ENCODE measurements at regions not wholly inside any gene's neighbourhood (a gene's known extent, or its start where the extent isn't known, plus 50 kb on each side); places are given as distances from the start of the nearest gene placed in this dataset.

DNA sequence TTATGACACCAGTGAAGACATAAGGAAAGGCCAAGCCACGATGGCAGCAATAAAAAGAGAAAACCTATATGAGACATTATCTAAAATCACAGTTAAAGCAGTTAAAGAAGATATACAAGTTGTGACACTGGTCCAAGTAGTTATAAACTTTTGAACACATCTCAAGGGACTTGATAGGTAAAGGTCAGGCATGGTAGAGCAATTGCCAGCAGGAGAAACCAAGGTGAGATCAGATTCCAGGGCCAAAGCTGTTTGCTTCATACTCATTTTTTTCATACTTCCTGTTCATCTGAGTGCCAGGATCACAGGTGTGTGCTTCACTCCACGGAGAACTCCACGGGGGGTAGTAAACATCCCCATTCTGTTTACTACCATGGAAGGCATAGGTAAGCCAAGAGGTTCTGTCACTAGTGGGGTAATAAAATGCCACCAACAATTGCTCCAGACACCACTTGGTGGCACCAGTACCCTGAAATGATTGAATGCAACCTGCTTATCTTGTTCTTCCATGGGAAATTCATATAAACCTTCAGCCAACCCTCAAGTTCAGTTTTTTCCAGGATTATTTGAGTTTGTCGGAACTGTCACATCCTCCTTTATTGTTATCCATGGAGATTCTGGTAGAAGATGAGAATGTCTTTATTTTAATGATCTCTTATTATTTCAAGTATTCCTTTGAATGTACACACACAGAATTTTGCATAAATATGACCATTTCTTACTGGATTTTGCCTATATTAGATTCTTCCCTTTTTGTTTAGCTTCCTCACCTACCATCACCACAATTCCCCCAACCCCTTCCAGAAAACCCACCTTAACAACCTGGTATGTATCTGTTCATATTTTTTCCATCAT is 59.2 kb upstream of the TSPAN8 start:
- DNase-seq: no peak

GRCh38 chr12:71214511-71215285 is 56.9 kb upstream of the TSPAN8 start:
- Histone ChIP-seq H3K9me3 (no peaks in the 10 kb centered on the region), H3K4me1 (peaks cover 0 to 4% (median 0%) of the 10 kb centered on the region in 9 donors), H3K27me3 (peaks cover 0 to 5% (median 0%) of the 10 kb centered on the region in 7 donors), H3K4me3 (no peak overlapping the region), H3K36me3 (no peaks in the 10 kb centered on the region), H3K27ac (no peak overlapping the region)
- no peak for DNase-seq
- intact Hi-C loops (cut with DNase I): no loop called here
- no peak for ATAC-seq
- TF ChIP-seq, protein P1, sequence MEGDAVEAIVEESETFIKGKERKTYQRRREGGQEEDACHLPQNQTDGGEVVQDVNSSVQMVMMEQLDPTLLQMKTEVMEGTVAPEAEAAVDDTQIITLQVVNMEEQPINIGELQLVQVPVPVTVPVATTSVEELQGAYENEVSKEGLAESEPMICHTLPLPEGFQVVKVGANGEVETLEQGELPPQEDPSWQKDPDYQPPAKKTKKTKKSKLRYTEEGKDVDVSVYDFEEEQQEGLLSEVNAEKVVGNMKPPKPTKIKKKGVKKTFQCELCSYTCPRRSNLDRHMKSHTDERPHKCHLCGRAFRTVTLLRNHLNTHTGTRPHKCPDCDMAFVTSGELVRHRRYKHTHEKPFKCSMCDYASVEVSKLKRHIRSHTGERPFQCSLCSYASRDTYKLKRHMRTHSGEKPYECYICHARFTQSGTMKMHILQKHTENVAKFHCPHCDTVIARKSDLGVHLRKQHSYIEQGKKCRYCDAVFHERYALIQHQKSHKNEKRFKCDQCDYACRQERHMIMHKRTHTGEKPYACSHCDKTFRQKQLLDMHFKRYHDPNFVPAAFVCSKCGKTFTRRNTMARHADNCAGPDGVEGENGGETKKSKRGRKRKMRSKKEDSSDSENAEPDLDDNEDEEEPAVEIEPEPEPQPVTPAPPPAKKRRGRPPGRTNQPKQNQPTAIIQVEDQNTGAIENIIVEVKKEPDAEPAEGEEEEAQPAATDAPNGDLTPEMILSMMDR (IDR thresholded peaks at IDR 0.05): no peak
- 47 to 51% methylated on average over 6 of the region's 6 CpGs for WGBS, 2 donors

More for the DNA sequence above, 59.2 kb upstream of the TSPAN8 start:
- Histone ChIP-seq H3K27ac (no peak overlapping the region), H3K4me3 (no peak overlapping the region), H3K36me3 (no peaks in the 10 kb centered on the region), H3K4me1 (peaks cover 0 to 4% (median 0%) of the 10 kb centered on the region in 9 donors), H3K9me3 (no peaks in the 10 kb centered on the region), H3K27me3 (peaks cover 0 to 5% (median 0%) of the 10 kb centered on the region in 7 donors)
- 67 to 69% methylated on average over 4 of the region's 4 CpGs for WGBS, 2 donors
- TF ChIP-seq, protein P1 (IDR thresholded peaks at IDR 0.05): peak in 4 of 9 donors; percentile 22 to 50 (median 28)
- intact Hi-C loops (cut with DNase I): no loop called here
- no peak for ATAC-seq

DNA sequence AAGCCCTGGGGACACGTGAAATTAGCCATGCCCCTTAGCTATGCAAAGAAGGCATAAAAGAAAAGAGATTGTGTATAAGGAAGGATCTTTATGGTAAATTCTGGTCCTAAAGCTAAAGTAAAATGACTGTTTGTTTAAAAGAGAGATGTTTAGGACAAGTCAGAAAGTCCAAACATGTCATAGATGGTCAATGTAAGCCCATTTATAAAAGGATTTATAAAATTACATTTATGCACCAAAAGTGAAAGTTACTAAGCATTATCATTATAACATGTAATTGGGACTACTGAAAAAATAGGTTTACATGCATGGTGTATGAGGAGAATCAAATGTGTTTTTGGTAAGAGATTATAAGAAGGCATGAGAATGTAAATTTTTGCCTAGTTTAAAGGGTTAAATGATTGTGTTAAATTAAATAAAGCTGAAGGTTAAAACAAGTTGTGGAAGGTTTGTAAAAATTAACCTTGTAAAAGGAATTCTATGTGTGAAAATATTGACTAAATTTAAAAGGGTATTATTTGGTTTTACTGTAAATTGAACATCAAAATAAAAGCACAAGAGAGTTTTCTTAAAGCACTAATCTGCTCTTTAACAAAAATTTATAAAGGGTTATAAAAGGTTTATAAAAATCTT is 50.4 kb upstream of the TSPAN8 start:
- Histone ChIP-seq H3K4me3 (no peak overlapping the region), H3K4me1 (no peaks in the 10 kb centered on the region), H3K9me3 (peaks cover 0 to 46% (median 0%) of the 10 kb centered on the region in 11 donors), H3K27me3 (no peaks in the 10 kb centered on the region), H3K36me3 (no peaks in the 10 kb centered on the region), H3K27ac (no peak overlapping the region)
- no peak for ATAC-seq
- 40 to 46% methylated on average over 1 of the region's 1 CpG for WGBS, 2 donors
- no peak for DNase-seq
- intact Hi-C loops (cut with DNase I): no loop called here
- TF ChIP-seq, protein P1 (IDR thresholded peaks at IDR 0.05): no peak
